ENCODE measurements at regions not wholly inside any gene's neighbourhood (a gene's known extent, or its start where the extent isn't known, plus 50 kb on each side); places are given as distances from the start of the nearest gene placed in this dataset.

DNA sequence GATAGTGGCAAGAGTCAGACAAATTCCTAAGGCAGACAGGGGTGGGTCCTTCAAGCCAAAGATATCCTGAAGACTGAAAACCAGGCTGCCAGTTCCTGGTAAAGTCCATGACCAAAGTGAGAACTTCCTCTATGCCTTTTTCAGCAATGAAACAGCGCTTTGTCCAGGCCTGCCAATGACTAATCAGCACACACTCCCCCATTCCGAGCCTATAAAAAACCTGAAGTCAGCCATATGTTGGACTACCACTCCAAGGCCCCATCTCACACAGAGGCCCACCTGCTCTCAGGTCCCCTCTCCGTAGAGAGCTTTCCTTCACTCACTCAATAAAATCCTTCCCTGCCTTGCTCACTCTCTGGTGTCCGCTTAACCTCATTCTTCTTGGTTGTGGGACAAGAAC is 402.2 kb downstream of the ANKRD7 start:
- TF ChIP-seq POLR2A (IDR thresholded peaks at IDR 0.05; ENCODE audit: low read depth, low read length) (no peak), POU2F2 (IDR thresholded peaks at IDR 0.05; ENCODE audit: low read depth, low read length) (no peak), POLR2AphosphoS5 (IDR thresholded peaks at IDR 0.05; ENCODE audit: low read depth, low read length) (no peak), TAF1 (IDR thresholded peaks at IDR 0.05; ENCODE audit: low read depth, low read length) (no peak), SPI1 (IDR thresholded peaks at IDR 0.05; ENCODE audit: low read depth, low read length) (no peak)
